ENCODE measurements at regions not wholly inside any gene's neighbourhood (a gene's known extent, or its start where the extent isn't known, plus 50 kb on each side); places are given as distances from the start of the nearest gene placed in this dataset.
A peak's percentile ranks its signal among the peaks of the same experiment; 100 is the strongest.
"Not testable (repeated sequence)": the region's sequence is repeated elsewhere in the genome, so short reads cannot be mapped to it uniquely, and the experiment has no call there.

GRCh38 chr5:134471858-134472449, 53.5 kb upstream of the JADE2 start:
- DNase-seq (ENCODE audit: insufficient read length, low spot score); FAIRE-seq: not testable (repeated sequence)

DNA sequence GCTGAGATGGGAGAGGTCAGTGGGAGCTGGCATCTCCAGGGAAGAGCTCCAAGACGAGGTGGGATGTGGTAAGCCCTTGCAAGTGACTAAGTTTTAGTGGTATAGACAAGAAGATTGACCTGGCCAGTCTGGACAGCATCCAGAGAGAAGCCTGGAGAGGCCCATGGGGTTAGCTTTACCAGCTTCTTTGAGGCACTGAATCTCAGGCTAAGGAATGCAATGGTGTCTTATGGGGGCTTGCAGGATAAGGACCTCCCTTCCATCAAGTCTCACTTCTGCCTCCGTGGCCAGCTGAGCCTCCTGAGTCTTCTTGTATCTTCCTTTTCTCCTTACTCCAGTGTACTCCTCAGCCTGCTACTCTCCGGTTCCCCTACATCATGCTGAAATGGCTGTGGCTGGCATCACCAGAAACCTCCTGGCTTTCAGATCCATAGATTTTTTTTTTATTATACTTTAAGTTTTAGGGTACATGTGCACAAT, 56.5 kb upstream of the JADE2 start:
- no peak for FAIRE-seq
- DNase-seq (ENCODE audit: insufficient read length, low spot score): no peak

- no peak for FAIRE-seq
- DNase-seq (ENCODE audit: insufficient read length, low spot score): no peak
Observed at GRCh38 chr5:134467231-134467630, 55.5 kb upstream of the CDKN2AIPNL start.

GRCh38 chr5:134466241-134467069, 54.8 kb upstream of the CDKN2AIPNL start:
- FAIRE-seq: peak; percentile 76
- peak; percentile 88 for DNase-seq (ENCODE audit: insufficient read length, low spot score)

DNA sequence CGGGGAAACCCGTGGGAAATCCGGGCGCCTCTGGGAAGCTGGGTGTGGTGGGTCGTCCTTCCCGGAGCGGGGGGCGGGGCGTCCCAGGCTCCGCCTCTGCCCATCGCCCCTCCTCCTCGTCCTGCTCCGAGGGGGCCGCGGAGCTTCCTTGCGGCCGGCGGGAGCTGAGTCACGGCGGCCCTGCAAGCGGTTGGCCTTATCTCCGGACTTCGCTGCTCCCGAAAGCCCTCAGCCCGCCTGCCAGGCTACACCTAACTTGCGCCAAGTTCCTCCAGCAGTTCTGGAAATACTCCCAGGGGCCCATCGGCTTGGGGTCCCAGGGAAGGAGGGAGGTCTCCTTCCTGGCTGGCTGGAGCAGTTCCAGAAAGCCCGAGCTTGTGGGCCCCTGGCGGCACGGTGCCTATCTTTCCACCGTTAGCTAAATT, 54.1 kb upstream of the CDKN2AIPNL start:
- peak; percentile 90 for DNase-seq (ENCODE audit: insufficient read length, low spot score)
- peak; percentile 85 for FAIRE-seq

GRCh38 chr5:134464988-134465815, 53.5 kb upstream of the CDKN2AIPNL start:
- FAIRE-seq (peak; percentile 20), DNase-seq (ENCODE audit: insufficient read length, low spot score) (no peak)

GRCh38 chr5:134463991-134464760, 52.5 kb upstream of the CDKN2AIPNL start:
- FAIRE-seq (no peak), DNase-seq (ENCODE audit: insufficient read length, low spot score) (no peak)

GRCh38 chr5:134463176-134463720, 51.6 kb upstream of the CDKN2AIPNL start:
- no peak for DNase-seq (ENCODE audit: insufficient read length, low spot score)
- FAIRE-seq: no peak

- DNase-seq (ENCODE audit: insufficient read length, low spot score) (no peak), FAIRE-seq (no peak)
Observed at GRCh38 chr5:134462761-134463160, 51.1 kb upstream of the CDKN2AIPNL start.

- DNase-seq (ENCODE audit: insufficient read length, low spot score): no peak
- FAIRE-seq: no peak
Observed at GRCh38 chr5:134462047-134462575, 50.4 kb upstream of the CDKN2AIPNL start.
